HG03521 (cell line): ENCODE measurements at regions not wholly inside any gene's neighbourhood (a gene's known extent, or its start where the extent isn't known, plus 50 kb on each side); places are given as distances from the start of the nearest gene placed in this dataset.
"Not testable (repeated sequence)": the region's sequence is repeated elsewhere in the genome, so short reads cannot be mapped to it uniquely, and the experiment has no call there.

Experiments used
- ATAC-seq: cut with Tn5 transposase; IDR thresholded peaks from one replicate; pipeline ENCODE4 v1.9.1; 2021; ENCODE audit warnings: mild to moderate bottlenecking, moderate library complexity; ENCODE audit not compliant: unreplicated experiment

DNA sequence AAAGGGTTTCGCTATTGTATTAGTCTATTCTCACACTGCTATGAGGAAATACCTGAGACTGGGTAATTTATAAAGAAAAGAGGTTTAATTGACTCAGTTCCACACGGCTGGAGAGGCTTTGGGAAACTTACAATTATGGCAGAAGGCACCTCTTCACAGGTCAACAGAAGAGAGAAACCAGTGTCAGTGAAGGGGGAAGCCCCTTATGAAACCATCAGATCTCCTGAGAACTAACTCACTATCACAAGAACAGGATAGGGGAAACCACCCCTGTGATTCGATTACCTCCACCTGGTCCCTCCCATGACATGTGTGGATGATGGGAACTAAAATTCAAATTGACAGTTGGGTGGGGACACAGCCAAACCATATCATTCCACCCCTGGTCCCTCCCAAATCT, 589.5 kb downstream of the CENPC start:
- ATAC-seq, result no peak

DNA sequence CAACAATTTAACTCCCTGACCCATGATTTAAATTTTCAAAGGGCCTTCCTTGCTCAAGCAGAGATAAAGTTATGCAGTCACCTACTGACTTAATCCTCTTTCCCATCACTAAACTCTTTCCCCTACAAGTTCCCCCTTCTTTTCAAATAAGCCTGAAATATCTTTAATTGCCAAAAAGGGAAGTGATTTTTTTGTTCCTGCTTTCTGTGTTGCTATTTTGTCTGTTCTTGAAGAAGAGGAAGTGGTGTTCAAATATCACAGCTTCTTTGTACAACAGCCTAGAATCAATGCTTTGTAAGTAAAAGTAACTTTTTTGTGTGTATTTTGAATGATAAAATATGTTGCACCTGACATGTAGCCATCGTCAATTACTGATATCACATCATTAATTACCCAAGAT, 595.9 kb downstream of the CENPC start:
- no peak for ATAC-seq

GRCh38 chr4:66946761-66947160, 598.5 kb downstream of the CENPC start:
- no peak for ATAC-seq

DNA sequence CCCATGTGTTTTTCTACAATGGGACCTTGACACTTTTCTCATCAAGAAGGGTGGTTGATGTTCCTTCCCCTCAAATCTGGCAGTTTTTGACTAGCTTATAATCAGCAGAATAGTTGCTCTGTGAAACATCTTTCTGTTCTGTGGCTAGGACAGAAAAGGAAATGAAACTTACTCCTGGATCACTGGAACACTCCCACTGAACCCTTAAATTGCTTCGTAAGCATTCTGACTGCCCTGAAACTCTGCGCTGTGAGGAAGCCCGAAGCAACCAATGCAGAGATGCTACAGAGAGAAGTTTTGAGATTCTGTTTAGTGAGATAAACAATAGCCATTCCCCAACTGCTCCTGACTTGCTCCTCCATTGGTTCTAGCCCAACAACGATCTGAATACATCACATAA, 602.2 kb downstream of the CENPC start:
- no peak for ATAC-seq

GRCh38 chr4:66931981-66932380, 613.3 kb downstream of the CENPC start:
- not testable (repeated sequence) for ATAC-seq

DNA sequence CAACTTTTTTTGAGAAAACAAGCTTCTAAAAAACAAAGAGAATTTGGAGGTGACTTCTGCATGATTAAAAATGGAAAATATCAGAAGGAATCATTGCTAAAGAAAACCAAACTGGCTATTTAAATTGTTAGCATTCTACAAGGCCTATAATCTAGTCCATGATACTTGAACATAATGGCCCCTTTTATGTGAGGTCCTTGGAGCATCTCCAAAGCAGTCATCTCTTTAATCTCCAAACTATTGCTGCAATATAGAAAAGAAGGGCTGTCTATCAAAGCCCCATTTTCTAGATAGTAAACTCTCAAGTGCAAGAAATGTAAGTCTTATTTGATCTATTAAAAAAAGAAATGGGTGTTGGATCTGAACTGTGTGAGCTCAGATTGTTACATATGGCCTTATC, 615.1 kb downstream of the CENPC start:
- ATAC-seq, result no peak

- no peak for ATAC-seq
Observed at GRCh38 chr4:66929748-66930147, 615.6 kb downstream of the CENPC start.

- ATAC-seq, result not testable (repeated sequence)
Observed at GRCh38 chr4:66928881-66929280, 616.4 kb downstream of the CENPC start.

DNA sequence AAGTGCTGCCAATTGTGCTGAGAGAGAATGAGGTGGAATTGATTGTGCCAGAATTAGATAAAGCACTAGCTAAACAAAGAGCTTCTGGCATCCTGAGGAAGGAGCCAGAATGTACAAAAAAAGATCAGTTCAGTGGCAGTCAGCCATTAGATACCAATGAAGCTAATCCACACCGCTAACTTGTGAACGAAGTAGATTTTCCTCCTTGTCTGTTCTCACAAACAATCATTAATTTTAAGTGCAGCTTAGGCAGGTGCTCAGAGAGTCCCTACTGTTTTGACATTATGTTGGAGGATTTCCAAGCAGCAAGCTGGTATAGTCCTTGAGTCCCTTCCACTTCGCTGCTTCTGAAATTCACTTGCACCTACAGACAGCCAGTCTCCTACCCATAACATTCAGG, 617.4 kb downstream of the CENPC start:
- no peak for ATAC-seq

DNA sequence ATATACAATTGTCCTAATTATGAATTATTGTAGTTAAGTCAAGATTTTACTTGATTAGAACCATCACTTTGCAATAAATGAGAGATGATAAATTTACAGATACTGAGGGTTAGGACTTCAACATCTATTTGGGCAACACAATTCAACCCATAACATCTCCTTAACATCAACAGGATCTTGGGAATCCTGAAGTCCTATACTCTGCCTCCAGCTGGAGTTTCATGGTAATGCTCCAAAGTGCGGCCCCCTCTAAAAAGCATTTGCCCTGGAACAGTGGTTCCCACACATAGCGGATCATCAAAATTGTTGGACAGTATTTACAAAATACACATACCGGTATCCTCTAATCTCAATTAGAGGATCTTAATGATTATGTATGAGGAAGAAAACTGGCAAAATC, 618.6 kb downstream of the CENPC start:
- ATAC-seq, result no peak

- no peak for ATAC-seq
Observed at GRCh38 chr4:66923081-66923865, 622.0 kb downstream of the CENPC start.

DNA sequence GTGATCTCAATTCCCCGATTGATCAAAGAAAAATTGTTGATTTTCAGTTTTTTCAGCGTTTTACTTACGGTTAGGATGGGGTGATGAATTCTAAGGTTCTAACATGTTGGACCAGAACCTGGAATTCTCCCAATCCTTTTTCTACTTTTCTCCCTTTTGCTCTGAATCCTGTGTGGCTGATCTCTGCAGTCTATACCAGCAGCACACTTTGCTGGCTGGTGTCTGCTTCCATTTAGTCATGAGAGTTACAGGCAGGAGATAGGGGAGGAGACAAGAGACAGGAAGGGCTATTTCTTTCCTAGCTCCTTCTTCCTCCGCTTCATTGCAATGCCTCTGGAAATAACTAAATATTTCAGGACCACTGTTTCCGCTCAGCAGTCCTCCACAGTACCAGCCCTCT, 623.9 kb downstream of the CENPC start:
- ATAC-seq, result no peak

DNA sequence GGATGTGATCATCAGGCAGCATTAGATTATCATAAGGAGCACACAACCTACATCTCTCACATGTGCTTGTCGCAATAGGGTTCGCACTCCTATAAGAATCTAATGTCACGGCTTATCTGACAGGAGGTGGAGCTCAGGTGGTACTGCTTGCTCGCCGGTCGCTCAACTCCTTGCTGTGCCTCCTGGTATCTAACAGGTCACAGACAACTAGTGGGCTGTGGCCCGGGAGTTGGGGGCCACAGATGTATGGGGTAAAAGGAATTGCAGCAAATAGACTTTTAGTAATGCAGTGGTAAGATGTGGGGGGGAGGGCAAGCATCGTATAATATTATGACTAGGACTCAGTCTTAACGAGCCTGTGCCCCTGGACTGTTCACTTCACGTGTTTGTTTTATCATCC, 624.8 kb downstream of the CENPC start:
- no peak for ATAC-seq

GRCh38 chr4:66911880-66912279, 633.4 kb downstream of the CENPC start:
- no peak for ATAC-seq

- ATAC-seq, result no peak
Observed at GRCh38 chr4:66906314-66906713, 639.0 kb downstream of the CENPC start.

DNA sequence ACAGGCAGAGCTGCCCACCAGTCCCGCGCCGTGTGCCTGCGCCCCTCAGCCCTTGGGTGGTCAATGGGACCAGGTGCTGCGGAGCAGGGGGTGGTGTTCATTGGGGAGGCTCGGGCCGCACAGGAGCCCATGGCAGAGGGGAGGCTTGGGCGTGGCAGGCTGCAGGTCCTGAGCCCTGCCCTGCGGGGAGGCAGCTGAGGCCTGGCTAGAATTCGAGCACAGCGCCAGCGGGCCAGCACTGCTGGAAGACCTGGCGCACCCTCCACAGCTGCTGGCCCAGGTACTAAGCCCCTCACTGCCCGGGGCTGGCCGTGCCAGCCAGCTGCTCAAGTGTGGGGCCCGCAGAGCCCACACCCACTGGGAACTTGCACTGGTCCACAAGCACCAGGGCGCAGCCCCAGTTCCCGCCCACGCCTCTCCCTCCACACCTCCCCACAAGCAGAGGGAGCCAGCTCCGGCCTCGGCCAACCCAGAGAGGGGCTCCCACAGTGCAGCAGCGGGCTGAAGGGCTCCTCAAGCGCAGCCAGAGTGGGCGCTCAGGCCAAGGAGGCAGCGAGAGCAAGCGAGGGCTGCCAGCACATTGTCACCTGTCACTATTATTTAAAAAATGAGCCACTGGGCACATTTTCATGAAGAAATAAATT, 645.8 kb downstream of the CENPC start:
- ATAC-seq, result no peak

GRCh38 chr4:66893807-66894206, 651.5 kb downstream of the CENPC start:
- no peak for ATAC-seq

- ATAC-seq, result no peak
Observed at GRCh38 chr4:66887061-66887460, 658.2 kb downstream of the CENPC start.

DNA sequence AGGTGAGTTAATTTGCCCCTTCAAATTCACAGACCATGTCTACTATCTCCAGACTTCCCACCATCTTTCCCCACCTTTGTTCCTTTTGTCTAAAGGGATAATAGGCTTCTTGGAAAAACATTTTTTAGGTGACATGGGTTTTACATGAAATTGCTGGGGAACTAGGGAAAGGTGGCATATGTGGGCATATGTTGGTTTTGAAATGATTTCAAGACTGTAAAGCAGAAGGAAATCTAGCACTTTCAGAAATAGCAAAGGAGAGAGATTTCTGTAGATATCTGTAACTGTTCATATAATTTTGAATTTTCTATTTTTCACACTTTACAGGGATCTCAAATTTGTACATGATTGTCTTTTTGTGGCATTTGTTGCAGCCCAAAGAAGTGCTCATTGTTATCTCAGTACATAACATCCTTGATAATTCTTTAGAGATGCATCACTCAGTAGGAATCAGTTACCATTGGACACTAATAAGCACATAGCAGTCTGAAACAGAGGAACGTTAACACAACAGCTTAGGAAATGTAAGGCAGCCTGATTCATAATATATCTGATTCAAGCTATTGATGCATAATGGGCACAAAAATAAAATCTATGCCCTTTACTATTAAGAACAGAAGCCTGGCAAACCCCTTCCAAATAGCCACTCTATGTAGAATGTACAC, 659.7 kb downstream of the CENPC start:
- ATAC-seq, result no peak

DNA sequence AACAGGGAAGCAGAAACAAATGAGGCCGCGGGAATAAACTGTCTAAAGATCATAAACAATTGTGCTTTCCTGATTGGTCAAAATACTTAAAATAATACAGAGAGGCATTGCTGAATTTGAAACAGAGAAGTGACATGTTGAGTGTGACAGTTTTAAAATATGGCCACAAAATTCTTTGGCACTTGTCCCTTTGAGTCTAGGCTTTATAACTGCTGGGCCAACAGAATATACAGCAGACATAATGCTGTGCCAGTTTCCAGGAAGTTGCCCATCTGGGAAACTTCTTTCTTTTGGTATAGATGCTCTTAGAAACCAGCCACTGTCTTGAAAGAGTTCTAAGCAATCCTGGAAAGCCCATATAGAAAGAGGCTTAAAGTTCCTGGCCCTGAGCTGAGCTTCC, 668.4 kb downstream of the CENPC start:
- ATAC-seq, result no peak

GRCh38 chr4:66872661-66873060, 672.6 kb downstream of the CENPC start:
- no peak for ATAC-seq

DNA sequence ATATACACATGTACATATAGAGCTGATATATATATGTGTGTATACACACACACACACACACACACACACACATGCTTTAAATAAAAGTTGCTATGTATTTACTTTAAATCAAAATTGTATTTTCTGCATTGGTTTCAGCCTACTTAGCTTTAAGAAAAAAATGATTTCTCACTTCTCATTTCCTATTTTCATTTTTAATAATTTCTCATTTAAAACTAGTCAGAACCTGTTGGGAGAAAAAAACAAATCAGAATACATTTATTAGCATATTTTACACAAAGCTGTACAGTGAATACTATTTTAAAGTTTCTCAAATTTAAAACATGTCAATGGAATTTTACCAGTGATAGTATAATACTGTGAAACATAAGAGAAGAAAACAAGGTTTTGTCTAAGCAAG, 681.8 kb downstream of the CENPC start:
- no peak for ATAC-seq
